ENCODE measurements at regions not wholly inside any gene's neighbourhood (a gene's known extent, or its start where the extent isn't known, plus 50 kb on each side); places are given as distances from the start of the nearest gene placed in this dataset.

DNA sequence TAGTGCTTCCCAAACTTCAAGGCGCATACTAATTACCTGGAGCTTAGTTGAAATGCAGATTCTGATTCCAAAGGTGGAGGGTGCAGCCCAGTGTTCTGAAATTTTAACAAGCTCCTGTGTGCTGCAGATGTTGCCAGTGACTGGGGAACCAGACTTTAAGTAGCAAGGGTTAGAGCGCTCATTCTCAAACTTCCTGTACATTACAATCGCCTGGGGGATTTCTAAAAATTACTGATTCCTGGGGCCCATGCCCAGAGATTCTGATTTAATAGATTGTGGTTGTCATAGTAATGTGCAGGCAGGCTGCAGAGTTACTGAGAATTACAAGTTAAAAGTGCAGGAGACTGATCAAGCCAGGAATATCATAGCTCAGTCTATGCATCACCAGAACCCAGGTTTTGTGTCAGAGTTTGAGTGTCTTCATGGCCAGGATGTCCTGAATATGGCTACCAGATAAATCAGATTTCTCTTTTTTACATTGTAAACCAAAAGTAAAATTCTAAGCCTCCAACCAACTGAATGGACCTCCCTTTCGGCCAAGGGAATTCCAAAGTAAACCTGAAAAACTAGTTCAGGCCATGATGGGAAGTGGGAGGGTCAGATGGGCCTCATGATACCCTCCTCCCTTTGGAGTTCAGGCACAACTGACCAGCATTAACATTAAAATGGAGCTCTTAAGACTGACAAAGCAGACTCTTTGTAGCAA, 121.6 kb downstream of the ATXN3L start:
- Histone ChIP-seq H3K4me3 (ENCODE audit: low read depth, low read length) (no peak overlapping the region), H3K36me3 (ENCODE audit: control insufficient read depth, insufficient read depth, low read length) (no peaks in the 10 kb centered on the region), H3K27me3 (ENCODE audit: control insufficient read depth, insufficient read depth, low read length) (no peaks in the 10 kb centered on the region)
- TF ChIP-seq, protein P1, sequence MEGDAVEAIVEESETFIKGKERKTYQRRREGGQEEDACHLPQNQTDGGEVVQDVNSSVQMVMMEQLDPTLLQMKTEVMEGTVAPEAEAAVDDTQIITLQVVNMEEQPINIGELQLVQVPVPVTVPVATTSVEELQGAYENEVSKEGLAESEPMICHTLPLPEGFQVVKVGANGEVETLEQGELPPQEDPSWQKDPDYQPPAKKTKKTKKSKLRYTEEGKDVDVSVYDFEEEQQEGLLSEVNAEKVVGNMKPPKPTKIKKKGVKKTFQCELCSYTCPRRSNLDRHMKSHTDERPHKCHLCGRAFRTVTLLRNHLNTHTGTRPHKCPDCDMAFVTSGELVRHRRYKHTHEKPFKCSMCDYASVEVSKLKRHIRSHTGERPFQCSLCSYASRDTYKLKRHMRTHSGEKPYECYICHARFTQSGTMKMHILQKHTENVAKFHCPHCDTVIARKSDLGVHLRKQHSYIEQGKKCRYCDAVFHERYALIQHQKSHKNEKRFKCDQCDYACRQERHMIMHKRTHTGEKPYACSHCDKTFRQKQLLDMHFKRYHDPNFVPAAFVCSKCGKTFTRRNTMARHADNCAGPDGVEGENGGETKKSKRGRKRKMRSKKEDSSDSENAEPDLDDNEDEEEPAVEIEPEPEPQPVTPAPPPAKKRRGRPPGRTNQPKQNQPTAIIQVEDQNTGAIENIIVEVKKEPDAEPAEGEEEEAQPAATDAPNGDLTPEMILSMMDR (IDR thresholded peaks at IDR 0.05; ENCODE audit: insufficient read depth, low read length, poor library complexity, severe bottlenecking): no peak
- DNase-seq (ENCODE audit: low read depth): no peak

DNA sequence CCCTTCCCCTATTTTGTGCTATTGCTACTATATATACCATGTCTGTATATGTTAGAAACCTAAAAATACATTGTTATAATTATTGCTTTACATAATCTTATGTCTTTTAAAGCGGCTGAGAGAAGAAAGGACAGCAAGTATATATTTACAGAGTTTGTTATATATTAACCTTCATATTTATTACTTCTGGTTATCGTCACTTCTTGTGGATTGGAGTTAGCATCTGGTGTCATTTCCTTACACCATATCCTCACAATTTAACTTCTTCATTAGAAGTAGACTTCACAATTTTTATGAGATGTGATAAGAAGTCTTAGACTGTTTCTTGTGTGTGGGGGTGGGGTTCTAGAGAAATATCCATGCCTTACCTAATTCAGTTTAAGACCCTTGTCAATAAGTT, 123.1 kb downstream of the ATXN3L start:
- TF ChIP-seq, protein P1 (IDR thresholded peaks at IDR 0.05; ENCODE audit: insufficient read depth, low read length, poor library complexity, severe bottlenecking): no peak
- H3K36me3 ChIP-seq (ENCODE audit: control insufficient read depth, insufficient read depth, low read length): no peaks in the 10 kb centered on the region
- no peaks in the 10 kb centered on the region for H3K27me3 ChIP-seq (ENCODE audit: control insufficient read depth, insufficient read depth, low read length)
- H3K4me3 ChIP-seq (ENCODE audit: low read depth, low read length): no peak overlapping the region
- DNase-seq (ENCODE audit: low read depth): no peak

DNA sequence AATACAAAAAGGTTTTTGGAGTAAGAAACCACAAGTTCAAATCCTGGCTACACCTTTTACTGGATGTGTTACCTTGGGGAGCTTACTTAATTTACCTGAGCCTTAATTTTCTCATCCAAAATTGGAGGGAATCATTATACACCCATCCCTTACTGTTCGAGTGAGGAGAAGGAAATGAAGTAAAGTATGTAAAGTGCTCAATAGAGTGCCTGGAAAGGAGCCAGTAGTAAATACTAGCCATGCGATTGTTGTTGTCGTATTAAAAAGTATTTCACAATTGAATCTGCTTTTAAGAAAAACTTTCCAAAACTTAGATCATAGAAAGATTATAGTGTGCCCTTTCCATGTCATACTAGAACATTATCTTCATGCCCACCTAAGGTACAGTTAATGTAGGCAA, 124.5 kb downstream of the ATXN3L start:
- Histone ChIP-seq H3K36me3 (ENCODE audit: control insufficient read depth, insufficient read depth, low read length) (no peaks in the 10 kb centered on the region), H3K4me3 (ENCODE audit: low read depth, low read length) (no peak overlapping the region), H3K27me3 (ENCODE audit: control insufficient read depth, insufficient read depth, low read length) (no peaks in the 10 kb centered on the region)
- TF ChIP-seq, protein P1 (IDR thresholded peaks at IDR 0.05; ENCODE audit: insufficient read depth, low read length, poor library complexity, severe bottlenecking): no peak
- no peak for DNase-seq (ENCODE audit: low read depth)

GRCh38 chrX:13194291-13195103, 125.4 kb downstream of the ATXN3L start:
- no peaks in the 10 kb centered on the region for H3K27me3 ChIP-seq (ENCODE audit: control insufficient read depth, insufficient read depth, low read length)
- peak; percentile 28 for DNase-seq (ENCODE audit: low read depth)
- H3K4me3 ChIP-seq (ENCODE audit: low read depth, low read length): no peak overlapping the region
- H3K36me3 ChIP-seq (ENCODE audit: control insufficient read depth, insufficient read depth, low read length): no peaks in the 10 kb centered on the region
- TF ChIP-seq, protein P1 (IDR thresholded peaks at IDR 0.05; ENCODE audit: insufficient read depth, low read length, poor library complexity, severe bottlenecking): no peak

GRCh38 chrX:13190051-13190450, 129.8 kb downstream of the ATXN3L start:
- H3K36me3 ChIP-seq (ENCODE audit: control insufficient read depth, insufficient read depth, low read length): no peaks in the 10 kb centered on the region
- no peak for DNase-seq (ENCODE audit: low read depth)
- no peak overlapping the region for H3K4me3 ChIP-seq (ENCODE audit: low read depth, low read length)
- TF ChIP-seq, protein P1 (IDR thresholded peaks at IDR 0.05; ENCODE audit: insufficient read depth, low read length, poor library complexity, severe bottlenecking): no peak
- no peaks in the 10 kb centered on the region for H3K27me3 ChIP-seq (ENCODE audit: control insufficient read depth, insufficient read depth, low read length)

All from kidney epithelial cell (primary cell).